NCI-H2029 treated with DMSO at 0.1 percent for 48 hours (cell line): ENCODE measurements at regions not wholly inside any gene's neighbourhood (a gene's known extent, or its start where the extent isn't known, plus 50 kb on each side); places are given as distances from the start of the nearest gene placed in this dataset.
"Not testable (repeated sequence)": the region's sequence is repeated elsewhere in the genome, so short reads cannot be mapped to it uniquely, and the experiment has no call there.

ENCODE experiments used
- DNase-seq: peaks from one replicate; lab custom pipeline; 2025; lab: John Stamatoyannopoulos, UW

DNA sequence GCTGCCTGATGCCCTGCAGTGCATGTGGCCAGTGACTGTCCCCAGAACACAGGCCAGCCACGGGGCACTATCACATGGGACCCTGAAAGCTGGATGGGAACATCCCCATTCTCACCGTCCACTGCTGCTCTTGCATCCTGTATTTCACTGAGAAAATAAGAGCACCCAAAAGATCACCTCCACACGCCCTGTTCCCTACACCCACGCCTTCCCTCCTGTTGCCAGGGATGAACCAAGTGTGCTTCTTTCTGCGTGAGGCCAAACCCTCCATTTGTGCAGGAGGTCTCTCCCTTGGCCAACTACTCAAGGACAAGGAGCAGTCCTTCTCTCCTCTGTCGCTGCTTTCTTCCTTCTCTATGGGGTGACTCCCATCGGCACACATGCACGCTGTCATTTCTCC, 118.3 kb downstream of the LRRC37A3 start:
- not testable (repeated sequence) for DNase-seq

DNA sequence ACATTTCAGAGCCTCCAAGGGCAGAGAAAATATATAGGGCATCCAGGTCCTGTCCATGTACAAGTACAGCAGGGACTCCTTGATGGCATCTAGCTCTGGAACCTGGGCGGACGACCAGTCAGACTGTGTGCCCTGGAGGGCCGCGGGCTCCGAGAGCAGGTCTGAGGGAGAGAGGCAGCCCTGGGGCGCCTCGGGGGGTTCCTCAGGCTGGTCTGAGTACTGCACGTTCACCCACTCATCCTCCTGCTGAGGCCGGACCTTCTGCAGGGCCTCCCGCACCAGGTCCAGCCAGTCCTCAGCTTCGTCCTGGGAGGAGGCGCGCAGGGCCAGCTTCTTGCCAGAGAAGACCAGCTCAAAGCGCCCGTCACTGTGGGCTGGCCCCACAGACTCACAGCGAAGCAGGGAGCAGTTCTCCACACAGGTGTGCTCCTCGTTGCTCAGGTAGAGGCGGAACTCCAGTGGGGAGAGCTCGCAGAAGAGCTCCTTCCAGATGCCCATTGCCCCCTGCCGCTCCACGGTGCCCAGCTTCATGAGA, 118.8 kb downstream of the LRRC37A3 start:
- not testable (repeated sequence) for DNase-seq

DNA sequence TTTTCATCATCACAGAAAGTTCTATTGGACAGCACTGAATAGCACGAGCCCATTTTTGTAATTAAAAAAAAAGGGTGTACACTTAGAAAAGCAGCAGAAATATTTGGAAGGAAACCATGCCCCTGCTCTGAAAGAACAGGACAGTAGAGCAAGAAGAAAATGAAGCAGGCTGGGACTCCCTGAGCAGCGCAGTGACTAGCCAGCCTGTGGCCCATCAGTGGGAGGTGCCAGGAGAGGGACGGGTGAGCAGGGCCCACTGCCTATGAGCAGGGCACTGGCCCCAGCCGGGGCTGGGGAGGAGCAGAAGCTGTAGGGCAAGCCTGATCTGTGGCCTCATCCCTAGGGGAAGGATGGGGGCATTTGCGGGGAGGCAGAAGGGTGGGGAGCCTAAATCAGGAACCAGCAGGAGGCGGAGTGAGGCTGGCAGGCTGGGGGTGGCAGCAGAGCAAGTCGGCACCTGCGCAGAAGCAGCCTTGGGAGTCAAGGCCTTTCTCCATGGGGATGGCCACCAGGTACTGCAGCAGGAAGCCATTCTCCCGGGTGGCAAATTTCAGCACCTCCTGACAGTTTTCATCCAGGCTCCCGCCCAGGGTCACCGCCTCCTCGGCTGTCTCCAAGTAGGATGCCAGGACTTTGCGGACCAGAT, 119.6 kb downstream of the LRRC37A3 start:
- DNase-seq, result not testable (repeated sequence)

DNA sequence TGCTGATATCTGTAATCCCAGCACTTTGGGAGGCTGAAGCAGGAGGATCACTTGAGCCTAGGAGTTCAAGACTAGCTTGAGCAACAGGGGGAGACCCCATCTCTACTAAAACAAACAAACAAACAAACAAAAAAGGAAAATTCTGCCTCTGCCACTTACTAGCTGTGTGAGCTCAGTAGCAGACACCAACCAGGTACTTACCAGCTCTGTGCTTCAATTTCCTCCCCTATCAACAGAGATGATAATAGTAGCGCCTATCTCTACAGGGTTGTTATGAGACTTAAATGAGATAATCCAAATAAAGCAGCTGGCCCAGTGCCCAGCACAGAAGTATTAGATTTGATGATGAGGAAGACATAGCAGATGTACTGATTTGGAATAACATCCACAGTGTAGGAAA, 120.3 kb downstream of the LRRC37A3 start:
- not testable (repeated sequence) for DNase-seq

DNA sequence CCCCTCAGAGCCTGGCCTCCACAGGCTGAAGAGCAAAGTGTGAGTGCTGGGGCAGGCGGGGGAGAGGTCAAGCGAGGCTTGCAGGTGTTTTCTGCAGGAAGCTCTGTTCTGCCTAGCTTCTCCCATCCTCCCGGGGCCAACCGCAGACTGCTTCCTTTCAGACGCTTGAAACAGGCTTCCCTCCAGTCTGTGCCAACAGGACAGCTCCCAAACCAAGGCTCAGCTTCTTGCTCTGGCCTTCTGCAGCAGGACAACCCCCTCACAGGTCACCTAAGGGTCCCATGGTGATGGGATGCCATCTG, 120.8 kb downstream of the LRRC37A3 start:
- DNase-seq, result not testable (repeated sequence)

DNA sequence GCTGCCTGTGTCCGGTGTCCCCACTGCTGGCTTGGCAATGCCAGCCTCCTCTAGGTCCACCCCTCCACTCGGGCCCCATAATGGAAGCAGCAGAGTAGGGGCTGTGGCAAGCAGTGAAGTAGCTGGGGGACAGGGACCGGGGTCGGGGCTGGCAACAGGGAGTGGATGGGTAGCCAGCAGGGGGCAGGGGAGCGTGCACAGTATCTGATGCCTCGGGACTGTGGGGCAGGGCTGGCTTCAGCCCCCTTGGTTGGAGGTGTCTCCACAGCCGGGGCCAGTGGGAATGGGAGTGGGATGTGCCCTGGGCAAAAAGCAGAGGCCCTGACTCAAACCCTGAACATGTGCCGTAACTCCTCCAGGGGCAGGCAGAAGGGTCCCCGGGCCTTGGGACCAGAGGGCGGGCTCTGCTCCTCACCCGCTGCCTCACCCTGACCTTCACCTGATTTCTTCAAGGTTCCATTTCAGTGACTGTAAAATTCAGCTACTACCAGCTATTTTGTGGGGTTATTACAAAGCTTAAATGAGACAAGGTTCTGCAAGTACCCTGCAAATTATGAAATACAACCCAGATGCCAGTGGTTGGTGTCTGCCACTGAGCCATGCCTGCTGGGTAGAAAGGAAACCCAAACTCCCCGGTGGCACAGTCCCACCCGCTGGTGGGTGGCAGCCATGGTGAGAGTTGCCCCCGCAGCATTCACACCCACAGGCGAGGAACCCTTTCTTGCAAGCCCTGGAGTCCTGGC, 121.4 kb downstream of the LRRC37A3 start:
- not testable (repeated sequence) for DNase-seq

DNA sequence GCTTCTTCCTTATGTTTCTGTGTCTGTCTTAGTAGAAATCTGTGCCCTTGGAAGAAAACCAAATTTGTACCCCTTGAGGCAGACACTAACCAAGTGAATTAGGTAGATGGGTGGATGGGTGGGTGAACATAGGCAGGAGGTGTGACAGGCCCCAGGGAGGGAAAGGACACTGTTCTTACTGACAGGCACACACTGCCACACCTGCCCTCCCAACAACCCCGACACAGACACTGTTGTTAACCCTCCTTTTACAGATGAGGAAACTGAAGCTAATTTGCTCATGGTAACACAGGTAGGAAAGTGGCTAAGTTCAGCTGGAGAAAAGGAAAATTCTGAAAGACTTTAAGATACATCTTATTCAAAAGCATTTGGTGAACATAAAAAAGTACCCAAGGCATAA, 123.9 kb downstream of the LRRC37A3 start:
- not testable (repeated sequence) for DNase-seq

DNA sequence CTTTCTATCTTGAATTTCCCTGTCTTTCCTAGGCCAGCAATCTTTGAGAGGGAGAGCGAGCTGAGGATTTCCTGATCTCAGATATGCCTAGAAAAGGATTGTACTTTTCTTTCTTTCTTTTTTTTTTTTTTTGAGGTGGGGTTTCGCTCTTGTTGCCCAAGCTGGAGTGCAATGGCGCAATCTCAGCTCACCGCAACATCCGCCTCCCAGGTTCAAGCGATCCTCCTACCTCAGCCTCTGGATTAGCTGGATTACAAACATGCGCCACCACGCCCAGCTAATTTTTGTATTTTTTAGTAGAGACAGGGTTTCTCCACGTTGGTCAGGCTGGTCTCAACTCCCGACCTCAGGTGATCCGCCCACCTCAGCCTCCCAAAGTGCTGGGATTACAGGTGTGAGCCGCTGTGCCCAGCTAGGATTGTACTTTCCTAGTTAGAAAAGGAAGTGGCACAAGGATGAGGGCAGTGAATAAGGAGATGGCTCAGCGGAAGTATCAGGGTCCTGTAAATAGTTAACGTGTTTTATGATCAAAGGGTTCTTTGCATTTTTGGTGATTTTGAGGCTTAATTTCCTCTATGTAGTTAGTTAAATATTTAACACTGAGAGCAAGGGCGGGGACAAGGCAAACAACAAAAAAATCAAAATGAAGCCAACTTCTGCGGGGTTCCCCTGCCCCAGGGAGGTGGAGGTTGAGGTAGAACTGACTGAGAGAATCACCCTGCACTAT, 124.6 kb downstream of the LRRC37A3 start:
- DNase-seq, result not testable (repeated sequence)

DNA sequence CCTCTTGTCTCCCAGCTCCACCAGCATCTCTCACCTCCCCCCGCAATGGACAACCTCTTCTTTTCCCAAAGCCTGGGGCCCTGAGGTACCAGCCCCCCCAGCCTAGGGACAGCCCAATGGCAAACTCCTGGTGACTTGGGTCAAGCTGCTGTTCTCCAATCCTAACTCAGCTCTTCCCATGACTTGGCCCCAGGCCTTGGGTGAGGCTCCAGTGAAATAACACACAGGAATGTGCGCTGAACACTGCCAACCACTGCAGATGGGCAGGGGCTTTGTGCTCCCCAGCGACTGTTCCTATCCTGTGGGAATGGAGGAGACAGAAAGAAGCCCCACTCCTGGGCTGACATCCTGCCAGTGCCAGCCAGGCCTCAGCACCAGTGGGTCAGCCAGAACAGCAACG, 125.2 kb downstream of the LRRC37A3 start:
- not testable (repeated sequence) for DNase-seq

DNA sequence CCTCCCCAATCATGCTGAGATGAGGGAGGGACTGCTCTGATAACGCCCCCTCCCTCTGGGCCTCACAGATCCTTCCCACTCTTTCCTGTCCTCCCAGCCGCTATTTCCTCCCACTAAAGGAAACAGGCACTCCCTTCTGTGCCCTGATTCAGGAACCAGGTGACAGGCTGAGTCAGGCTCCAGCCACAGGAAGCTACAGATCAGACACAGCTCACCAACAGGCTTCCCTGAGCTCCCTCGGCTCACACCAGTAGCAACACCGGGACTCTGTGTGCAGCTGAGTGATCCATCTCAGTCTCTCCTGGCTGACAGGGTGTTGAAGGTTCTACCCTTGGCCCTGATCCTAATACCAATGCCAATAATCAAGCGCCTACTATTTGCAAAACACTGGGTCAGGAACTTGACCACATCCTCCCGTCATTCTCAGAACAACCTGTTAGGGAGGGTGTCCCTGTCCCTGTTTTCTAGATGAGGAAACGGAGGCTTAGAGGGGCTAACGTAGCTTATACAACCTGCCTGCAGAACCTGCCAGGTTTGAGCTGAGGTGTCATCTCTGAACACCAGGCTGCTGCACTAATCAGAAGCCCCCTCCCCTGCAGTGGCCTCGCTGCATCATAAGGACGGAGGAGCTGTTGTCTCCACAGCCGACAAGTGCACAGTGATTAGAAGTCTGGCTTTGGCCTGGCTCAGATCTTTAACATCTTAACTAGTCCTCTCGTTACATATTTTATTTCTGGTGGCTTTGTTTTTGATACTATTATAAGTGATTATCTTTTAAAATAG, 126.3 kb downstream of the LRRC37A3 start:
- DNase-seq, result not testable (repeated sequence)

DNA sequence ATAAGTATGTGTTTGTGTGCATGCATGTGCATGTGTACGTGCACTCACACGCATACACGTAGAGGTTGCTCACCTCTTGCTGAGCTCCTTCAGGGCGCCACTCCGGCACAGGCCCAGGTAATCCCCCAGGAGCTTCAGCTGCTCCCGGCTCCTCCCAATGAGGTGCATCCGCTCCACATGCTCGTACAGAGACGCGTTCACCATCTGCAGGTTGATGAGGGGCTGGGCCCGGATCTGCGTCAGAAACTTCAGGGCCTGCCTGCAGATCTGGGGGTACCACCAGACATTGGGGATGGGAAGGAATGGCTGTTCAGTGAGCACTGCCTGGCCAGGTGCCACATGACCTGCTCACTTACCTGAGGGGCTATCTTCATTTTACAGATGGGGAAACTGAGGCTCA, 127.0 kb downstream of the LRRC37A3 start:
- DNase-seq, result not testable (repeated sequence)

DNA sequence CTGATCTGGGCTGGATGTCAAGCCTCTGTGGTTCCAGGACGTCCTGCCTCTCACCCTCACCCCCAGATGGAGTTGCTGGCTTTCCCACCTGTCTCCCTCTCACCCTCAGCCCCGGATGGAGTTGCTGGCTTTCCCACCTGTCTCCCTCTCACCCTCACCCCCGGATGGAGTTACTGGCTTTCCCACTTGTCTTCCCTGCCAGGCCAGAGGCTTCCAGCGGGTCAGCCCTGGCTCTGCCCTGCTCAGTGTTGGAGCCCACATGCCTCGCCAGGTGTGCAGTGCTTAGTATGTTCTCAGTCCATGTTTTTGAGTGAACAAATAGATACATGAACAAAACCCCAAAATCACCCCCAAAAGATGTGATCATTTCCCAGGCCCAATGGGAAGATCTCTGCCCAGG, 127.6 kb downstream of the LRRC37A3 start:
- not testable (repeated sequence) for DNase-seq

DNA sequence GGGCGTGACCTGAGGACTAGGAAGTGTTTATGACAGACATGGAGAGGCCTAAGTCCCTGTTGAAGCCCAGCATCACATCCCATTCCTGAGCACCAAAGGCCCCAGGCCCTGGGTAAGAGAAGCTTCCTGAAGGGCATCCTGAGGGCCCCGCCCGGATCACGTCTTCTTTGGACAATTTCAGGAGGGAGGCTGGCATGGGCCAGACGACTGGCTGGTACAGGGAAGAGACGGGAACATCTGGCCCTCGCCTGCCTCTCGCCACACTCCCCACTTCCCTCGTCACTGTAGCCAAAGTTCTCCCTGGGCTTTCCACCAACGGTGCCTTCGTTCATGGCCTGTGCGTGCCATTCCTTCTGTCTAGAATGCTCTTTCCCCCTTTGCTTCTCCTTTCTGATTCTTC, 128.1 kb downstream of the LRRC37A3 start:
- DNase-seq, result not testable (repeated sequence)

DNA sequence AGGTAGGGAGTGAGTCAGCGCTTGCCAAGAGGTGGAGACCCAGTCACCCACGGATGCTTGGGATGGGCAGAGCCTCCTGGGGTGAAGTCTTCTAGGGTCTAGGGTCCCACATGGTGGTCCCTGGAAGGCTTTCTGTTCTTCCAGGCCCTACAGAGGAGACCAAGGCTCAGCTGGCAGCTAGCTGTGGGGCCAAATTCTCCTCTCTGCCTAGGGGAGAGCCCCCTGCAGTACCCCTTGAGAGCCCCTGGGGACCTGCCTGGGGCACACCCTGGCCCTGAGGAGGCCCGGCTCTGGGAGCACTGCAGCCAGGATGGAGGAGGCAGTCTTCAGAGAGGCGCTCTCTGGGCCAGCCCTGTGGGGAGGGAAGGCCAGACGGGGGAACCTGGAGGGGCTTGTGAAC, 128.6 kb upstream of the SMURF2 start:
- not testable (repeated sequence) for DNase-seq

DNA sequence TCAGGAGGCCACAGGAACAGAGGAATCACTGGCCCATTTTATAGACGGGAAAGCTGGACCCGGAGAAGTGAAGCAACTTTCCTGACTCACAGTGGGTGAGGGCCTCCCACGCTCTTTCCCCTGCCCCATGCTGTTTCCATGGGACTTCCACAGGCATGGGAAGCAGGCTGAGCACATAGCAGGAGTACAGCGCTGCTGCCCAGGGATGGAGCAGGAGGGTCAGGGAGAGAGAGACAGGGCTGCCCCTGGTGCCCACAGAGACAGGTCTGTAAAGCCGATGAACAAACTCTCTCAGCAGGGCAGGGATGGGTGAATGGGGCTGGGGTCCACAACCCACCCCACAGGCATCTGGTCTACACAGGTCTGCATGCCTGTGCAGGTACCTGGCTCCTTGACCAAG, 128.1 kb upstream of the SMURF2 start:
- not testable (repeated sequence) for DNase-seq

DNA sequence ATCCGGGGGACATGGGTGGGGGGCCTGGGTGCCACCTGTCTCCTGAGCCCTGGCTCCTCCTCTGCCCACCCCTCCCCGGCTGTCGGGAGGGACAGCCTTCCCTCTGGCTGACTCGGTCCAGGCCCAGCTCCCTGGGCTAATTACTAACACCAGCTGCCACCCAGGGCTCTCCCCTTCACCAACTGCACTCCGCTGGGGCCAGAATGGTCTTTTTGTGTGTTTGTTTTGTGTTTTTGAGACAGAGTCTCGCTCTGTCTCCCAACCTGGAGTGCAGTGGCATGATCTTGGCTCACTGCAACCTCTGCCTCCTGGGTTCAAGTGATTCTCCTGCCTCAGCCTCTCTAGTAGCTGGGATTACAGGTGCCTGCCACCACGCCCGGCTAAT, 126.9 kb upstream of the SMURF2 start:
- DNase-seq, result not testable (repeated sequence)

DNA sequence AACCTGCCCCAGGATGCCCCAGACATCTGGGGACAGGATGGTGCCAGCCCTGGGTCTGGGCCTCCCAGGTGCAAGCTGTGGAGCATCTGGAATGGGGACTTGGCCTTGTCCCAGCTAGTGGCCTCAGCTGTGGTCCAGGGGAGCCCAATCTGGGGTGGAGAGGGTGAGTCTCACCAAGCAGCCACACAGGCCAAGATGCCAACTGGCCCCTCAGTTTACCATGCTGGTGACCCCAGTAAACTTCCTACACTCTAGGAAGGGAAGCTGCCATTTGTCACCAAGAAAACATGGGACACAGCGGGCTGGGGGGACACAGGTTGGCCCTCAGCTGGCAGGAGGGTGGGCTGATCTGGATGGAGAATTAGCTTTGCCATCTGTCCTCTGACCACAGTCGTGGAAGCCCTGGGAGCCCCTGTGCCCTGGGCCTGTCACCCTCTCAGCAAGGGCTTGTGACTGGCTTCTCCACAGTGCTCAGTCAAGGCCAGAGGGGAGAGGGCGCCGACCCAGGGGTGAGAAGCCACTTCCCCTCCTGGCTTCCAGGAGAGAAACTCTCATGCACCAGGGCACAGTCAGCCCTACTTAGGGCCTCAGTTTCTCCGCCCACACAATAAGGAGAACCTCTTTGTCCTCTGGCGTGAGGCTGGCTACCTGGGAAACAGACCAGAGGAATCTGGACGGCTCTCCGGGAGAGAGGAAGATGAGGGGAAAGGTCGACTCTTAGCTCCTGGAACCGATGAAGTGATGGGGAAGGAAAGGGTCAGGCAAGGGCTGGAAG, 126.4 kb upstream of the SMURF2 start:
- DNase-seq, result no peak

DNA sequence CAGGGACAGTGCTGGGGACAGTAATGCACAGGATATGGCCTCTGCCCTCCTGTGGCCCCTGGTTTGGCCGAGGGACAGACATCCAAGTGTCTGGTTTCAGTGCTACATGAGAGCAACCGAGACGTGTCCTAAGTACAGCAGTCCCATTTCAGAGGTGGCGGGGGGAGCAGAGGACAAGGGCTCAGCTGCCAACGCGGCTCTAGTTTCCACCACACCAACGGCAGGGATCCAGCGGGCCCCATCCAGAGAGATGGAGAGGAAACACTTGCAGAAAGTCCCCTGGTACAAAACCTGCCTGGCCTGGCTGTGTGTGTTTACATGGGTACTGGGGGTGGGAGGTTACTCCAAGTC, 125.8 kb upstream of the SMURF2 start:
- no peak for DNase-seq

DNA sequence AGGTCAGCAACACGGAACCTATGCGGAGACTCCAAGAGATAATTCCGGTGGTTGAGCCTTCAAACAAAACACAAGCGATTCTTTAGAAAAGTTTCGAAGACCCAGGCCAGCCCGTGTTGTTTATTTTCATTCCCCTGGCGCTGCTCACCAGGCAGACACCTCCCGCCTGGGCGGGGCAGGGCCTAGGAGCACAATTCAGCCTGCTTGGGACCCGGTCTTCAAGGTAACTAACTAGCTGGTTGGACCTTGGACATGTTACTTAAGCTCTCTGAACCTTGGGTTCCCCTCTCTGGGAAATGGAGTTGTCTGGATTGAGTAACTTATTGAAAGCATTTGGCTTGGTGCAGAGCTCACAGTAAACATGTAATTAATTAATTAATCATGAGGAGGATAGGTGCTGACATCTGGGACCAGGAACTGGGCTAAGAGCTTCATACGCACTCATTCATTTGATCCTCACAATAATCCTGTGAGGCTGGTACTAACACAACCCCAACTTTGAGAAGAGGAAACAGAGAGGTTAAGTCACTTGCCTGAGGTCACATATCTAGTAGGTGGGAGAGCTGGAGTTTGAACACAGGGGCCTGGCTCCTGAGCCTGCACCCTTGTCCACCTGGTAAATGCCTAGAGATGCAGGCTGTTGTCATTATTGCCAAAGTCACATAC, 125.3 kb upstream of the SMURF2 start:
- DNase-seq, result no peak

DNA sequence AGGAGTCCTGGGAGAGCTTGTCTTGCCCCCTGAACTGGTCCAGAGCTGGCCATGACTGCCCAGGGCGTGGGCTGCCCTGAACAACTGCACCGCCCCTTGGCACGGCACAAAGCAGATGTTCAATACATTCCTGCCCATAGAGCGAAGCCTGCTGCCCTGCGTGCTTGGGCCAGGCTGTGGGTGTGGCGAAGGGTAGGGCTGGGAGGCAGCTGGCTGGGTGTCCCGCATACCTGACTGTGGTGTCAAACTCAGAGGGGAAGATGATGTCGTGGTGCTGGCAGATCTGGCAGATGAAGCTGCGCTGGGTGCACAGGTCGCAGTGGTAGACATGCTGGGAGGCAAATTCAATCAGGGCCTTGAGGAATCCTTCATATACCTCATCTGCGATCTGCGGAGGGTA, 124.2 kb upstream of the SMURF2 start:
- no peak for DNase-seq

DNA sequence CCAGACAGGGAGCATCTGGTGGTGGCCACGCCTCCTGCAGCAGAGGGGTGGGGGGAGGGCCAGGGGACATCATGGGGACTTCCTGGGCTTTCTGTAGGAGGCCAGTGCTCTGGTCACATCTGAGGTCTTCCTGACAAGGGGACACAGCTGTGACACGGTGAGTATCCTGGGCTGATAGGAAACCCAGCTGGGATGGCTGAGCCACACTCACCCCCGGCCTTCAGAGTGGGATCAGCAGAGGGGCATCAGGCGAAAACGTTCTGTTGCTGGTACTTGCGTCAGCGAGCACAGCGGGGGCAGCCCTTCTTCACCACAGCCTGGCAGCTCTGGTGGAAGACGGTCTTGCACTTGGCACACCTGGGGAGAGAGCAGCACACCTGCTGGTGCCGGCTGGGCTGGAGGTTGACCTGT, 122.9 kb upstream of the SMURF2 start:
- no peak for DNase-seq
